Kidney (tissue), 13 donors: ENCODE measurements at regions not wholly inside any gene's neighbourhood (a gene's known extent, or its start where the extent isn't known, plus 50 kb on each side); places are given as distances from the start of the nearest gene placed in this dataset.

ENCODE experiments used
- DNase-seq, 5 donors: peaks; one replicate each; pipeline ENCODE4 v3.0.0-alpha.2; 2013 to 2020
- FAIRE-seq: peaks from 2 replicates; lab custom pipeline; 2012; peaks lifted over from hg19 to GRCh38; lab: Jason Lieb, UNC
- H3K27ac ChIP-seq, 2 donors: one replicate each; pipeline ENCODE4 v1.7.0; 2013; ENCODE audit warnings: low read depth in 2 of 2, low read length in 2 of 2, inconsistent platforms in 1 of 2
- H3K27me3 ChIP-seq: one replicate; pipeline ENCODE4 v1.7.1; 2013; ENCODE audit warnings: low read length, inconsistent platforms; ENCODE audit not compliant: control insufficient read depth, insufficient read depth
- H3K36me3 ChIP-seq, 3 donors: one replicate each; pipeline versions ENCODE4 v1.7.0 to v1.7.1; 2013; ENCODE audit warnings: low read length in 3 of 3, control low read depth in 1 of 3, inconsistent platforms in 1 of 3; ENCODE audit not compliant: insufficient read depth in 3 of 3, control insufficient read depth in 2 of 3
- H3K4me1 ChIP-seq, 3 donors: one replicate each; pipeline versions ENCODE4 v1.7.0 to v1.7.1; 2013; ENCODE audit warnings: low read length in 3 of 3, inconsistent platforms in 1 of 3, low read depth in 1 of 3; ENCODE audit not compliant: control insufficient read depth in 2 of 3, insufficient read depth in 2 of 3
- H3K4me3 ChIP-seq, 3 donors: one replicate each; pipeline versions ENCODE4 v1.7.0 to v1.8.1; 2013; ENCODE audit warnings: low read length in 3 of 3, control low read depth in 1 of 3, inconsistent platforms in 1 of 3
- H3K9ac ChIP-seq, 3 donors: one replicate each; pipeline versions ENCODE4 v1.7.0 to v1.7.1; 2013; ENCODE audit warnings: low read length in 3 of 3, control low read depth in 1 of 3, inconsistent platforms in 1 of 3
- H3K9me3 ChIP-seq, 3 donors: one replicate each; pipeline versions ENCODE4 v1.7.0 to v1.7.1; 2013; ENCODE audit warnings: low read length in 3 of 3, control low read depth in 1 of 3, inconsistent platforms in 1 of 3; ENCODE audit not compliant: control insufficient read depth in 2 of 3, insufficient read depth in 1 of 3
- intact Hi-C: fragments of 100-400 bp; cut with DNase I; formaldehyde crosslinking; loops from one replicate; pipeline ENCODE4 v1.11.1; 2022
- TF ChIP-seq, protein P1 (sequence below): IDR thresholded peaks from 3 replicates; pipeline ENCODE4 v1.5.1; 2012; ENCODE audit warnings: mild to moderate bottlenecking, moderate library complexity, borderline replicate concordance; ENCODE audit not compliant: insufficient read depth; ENCODE audit errors: extremely low read depth
- donor health status: control.
- donor health status: control.
- donor health status: control.
- donor health status: control.
- donor health status: control.
- donor health status: DM: yes; HTN: yes; CAD: no.
- donor health status: Normal renal cell carcinoma (clear cell type).

GRCh38 chr4:182968917-182969650, 51.9 kb upstream of the DCTD start:
- H3K27ac ChIP-seq: no peak overlapping the region
- TF ChIP-seq, protein P1, sequence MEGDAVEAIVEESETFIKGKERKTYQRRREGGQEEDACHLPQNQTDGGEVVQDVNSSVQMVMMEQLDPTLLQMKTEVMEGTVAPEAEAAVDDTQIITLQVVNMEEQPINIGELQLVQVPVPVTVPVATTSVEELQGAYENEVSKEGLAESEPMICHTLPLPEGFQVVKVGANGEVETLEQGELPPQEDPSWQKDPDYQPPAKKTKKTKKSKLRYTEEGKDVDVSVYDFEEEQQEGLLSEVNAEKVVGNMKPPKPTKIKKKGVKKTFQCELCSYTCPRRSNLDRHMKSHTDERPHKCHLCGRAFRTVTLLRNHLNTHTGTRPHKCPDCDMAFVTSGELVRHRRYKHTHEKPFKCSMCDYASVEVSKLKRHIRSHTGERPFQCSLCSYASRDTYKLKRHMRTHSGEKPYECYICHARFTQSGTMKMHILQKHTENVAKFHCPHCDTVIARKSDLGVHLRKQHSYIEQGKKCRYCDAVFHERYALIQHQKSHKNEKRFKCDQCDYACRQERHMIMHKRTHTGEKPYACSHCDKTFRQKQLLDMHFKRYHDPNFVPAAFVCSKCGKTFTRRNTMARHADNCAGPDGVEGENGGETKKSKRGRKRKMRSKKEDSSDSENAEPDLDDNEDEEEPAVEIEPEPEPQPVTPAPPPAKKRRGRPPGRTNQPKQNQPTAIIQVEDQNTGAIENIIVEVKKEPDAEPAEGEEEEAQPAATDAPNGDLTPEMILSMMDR: no peak
- no peaks in the 10 kb centered on the region for H3K9me3 ChIP-seq
- no peak overlapping the region for H3K4me3 ChIP-seq
- FAIRE-seq (no peak), DNase-seq (peak in 2 of 5 donors; percentile 17 to 25)
- intact Hi-C loops: no loop called here
- H3K36me3 ChIP-seq: no peaks in the 10 kb centered on the region
- H3K9ac ChIP-seq: no peak overlapping the region
- H3K27me3 ChIP-seq: no peaks in the 10 kb centered on the region
- H3K4me1 ChIP-seq: no peaks in the 10 kb centered on the region

DNA sequence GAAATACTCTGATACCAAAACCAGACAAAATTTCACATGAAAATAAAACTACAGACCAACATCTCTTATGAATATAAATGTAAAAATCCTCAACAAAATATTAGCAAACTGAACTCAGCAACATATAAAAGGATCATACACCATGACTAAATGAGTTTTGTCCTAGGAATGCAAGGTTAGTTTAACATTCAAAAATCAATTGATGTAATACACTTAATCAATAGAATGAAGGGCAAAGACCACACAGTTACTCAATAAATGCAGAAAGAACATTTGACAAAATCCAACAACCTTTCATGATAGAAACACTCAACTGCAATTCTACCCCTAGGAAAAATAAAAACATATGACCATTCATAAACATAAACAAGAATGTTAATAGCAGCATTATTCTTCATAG, 50.2 kb upstream of the DCTD start:
- H3K9me3 ChIP-seq: no peaks in the 10 kb centered on the region
- no peaks in the 10 kb centered on the region for H3K36me3 ChIP-seq
- intact Hi-C loops: no loop called here
- TF ChIP-seq, protein P1: no peak
- DNase-seq (no peak), FAIRE-seq (no peak)
- H3K4me3 ChIP-seq: no peak overlapping the region
- no peaks in the 10 kb centered on the region for H3K4me1 ChIP-seq
- no peaks in the 10 kb centered on the region for H3K27me3 ChIP-seq
- H3K9ac ChIP-seq: no peak overlapping the region
- no peak overlapping the region for H3K27ac ChIP-seq
